GM18499 (cell line): ENCODE measurements at regions not wholly inside any gene's neighbourhood (a gene's known extent, or its start where the extent isn't known, plus 50 kb on each side); places are given as distances from the start of the nearest gene placed in this dataset.
"Not testable (repeated sequence)": the region's sequence is repeated elsewhere in the genome, so short reads cannot be mapped to it uniquely, and the experiment has no call there.

Experiments
- ATAC-seq: cut with Tn5 transposase; IDR thresholded peaks from one replicate; pipeline ENCODE4 v1.9.1; 2021; ENCODE audit warnings: moderate number of reproducible peaks; ENCODE audit not compliant: insufficient read depth, unreplicated experiment

DNA sequence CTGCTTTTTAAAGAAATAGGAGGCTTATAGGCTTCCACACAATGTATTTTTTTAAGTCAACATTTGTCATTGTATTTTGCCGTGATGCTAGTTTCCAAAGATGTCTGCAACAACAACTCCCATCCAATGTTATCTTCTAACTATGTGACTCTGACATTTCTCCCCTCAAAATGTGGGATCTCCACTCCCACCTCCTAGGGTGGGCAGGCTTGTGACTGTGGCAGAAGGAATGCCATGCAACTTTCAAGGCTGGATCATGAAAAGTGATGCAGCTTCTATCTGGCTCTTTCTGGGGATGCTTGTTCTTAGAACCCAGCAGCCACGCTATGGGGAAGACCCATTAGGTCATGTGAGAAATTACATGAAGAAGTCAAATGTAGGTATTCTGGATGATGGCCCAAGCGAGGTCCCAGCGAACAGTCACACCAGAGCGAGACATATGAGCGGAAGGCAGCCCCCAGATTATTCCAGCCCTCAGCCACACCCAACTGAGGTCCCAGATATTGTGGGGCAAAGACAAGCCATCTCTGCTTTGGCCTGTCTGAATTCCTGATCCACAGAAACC lies 124.3 kb downstream of the BDH1 start:
- ATAC-seq: no peak

DNA sequence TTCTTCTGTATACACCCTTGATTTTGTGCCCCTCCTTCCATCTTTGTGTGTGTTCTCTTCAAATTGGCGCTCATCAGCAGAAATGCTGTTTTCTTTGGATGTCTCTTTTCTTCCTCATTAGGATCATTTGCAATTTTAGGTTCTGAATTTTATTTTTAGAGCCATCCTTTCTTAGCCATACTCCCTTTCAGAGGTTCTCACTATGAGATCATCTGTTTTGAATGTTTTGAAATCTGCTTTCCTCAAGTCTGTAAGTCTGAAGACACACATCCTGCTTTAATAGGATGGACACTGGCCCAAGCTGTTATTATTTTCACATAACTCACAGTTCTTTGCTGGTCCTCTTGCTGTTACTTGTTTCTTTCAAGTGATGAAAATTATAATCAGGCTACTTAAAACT lies 124.8 kb downstream of the BDH1 start:
- ATAC-seq: no peak

DNA sequence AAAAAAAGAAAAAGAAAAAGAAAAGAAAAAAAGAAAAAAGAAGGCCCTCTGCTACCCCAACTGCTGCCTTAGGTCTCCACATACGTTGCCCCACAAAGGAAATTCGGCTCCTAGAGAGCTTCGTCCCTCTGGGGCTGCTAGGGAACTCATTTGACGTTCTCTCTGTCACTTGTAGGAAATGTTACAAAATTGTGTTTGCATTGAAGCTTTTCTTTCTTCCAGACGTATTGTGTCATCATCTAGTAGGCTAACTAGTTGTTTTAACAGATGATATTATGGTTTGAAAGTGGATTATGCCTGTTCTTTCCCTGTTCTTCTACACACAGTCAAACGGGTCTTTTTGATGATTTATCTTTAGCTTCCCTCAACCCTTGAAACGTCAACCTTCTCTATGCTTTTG lies 125.3 kb downstream of the BDH1 start:
- ATAC-seq: no peak

DNA sequence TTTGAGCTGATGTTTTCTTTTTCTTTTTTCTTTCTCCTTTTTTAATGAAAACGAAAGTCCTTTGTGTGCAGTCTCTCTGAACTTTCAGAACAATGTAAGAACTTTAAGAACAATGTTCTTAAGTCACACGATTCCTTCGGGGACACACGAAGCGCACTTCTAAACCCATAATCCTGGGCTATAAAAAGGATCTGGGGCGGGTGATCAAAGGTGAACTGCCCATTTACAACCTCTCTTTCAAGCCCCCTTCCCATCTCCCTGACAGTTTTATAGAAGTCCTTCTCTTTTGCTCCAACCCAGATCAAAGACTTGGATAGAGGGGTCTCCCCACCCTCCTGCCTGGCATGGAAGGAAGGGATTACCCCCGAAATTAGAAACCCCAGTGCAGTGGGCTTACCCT lies 126.8 kb downstream of the BDH1 start:
- ATAC-seq: no peak

DNA sequence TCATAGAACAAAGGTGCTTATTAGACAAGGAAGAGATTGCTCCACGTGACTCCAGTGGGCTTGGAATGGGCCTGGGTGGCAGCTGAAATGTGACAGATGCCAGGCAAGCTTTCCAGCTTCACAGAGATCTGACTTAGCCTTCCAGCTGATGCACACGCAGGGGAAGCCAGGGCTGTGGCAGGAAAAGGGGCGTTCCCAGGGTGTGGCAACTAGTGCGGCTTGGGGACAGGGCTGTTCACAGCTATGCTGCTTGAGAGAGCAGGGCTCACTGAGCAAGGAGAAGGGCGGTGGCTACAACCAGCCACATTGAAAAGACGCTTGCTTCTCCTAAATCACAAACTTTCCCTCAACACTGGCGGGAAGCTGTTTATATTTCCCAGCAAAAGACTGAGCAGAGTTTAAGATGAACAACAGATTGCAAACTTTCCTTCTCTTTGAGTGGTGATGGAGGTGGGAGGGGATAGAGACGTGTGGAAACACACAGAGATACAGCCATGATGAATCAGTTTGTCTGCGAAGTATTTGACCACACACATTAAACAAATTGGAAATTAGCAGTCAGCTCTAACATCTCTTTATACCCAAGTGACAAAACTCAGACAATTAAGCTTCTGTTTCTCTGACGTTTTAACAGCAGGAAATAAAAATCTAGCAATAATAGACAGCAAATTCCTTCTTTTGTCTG lies 127.5 kb downstream of the BDH1 start:
- no peak for ATAC-seq

DNA sequence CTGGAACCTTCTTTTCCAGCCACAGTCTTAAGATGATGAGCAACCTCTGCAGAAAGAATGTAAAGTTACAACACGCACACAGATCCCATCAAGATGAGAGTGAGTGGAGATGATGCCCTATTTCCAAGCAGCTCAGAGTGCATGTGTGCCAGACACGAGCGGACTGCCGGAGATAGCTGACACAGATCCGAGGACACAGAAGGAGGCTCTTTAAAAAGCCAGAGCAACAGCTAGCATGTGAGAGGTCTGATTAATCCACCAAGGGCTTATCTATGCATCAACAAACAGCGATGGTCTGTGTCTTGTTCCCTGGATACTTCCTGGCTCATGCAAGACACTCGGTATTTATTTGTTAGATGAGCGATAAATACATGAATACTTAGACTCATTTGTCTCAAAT lies 128.6 kb upstream of the DLG1 start:
- ATAC-seq: no peak

DNA sequence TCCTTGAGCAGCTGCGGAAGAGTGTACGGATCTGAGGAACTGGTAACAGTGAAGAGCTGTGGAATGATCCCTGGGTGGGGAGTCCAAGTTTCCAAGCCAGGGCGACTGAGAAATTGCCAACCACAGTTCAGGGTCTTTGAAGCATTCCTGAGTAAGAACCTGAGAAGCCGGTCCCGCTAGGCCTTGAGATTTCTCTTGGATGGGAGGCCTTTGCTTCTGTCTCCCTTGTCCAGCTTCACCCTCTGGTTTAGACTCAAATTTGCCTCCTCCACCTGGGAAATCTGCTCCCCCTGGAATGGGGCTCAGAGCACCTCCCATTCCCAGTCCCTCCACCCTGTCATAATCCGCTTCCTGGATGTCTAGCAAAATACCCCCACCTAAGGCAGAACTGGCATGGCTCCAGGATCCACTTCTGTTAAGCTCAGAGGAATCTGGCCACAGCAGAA lies 127.7 kb upstream of the DLG1 start:
- no peak for ATAC-seq

DNA sequence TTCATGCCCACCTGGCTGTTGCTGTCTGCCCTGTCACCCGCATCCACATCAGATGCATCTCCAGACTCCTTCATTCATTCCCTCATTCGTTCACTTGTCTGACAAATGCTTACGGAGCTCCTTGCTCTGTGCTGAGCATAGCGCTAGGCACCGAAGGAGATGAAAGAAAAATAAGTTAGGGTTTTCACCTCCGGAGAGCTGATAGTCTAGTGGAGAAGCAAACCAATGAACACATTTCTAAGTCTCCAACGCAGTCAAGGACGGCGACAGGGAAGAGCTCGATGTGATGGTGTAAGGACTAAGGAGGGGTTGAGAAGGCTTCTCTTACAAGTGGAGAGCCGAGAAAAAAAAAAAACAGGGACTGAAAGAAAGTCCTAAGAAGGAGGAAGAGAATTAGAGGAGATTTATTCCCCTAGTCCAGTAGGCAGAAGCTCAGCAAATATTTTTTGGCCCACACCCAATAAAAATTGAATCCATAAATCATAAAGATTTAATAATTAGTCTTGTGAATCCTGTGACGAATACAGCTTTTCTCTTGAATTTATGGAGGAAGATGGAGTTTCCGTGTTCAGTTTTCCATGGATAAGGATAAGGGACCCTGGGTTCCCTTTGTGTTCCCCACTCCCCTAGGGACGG lies 127.2 kb upstream of the DLG1 start:
- ATAC-seq: no peak

DNA sequence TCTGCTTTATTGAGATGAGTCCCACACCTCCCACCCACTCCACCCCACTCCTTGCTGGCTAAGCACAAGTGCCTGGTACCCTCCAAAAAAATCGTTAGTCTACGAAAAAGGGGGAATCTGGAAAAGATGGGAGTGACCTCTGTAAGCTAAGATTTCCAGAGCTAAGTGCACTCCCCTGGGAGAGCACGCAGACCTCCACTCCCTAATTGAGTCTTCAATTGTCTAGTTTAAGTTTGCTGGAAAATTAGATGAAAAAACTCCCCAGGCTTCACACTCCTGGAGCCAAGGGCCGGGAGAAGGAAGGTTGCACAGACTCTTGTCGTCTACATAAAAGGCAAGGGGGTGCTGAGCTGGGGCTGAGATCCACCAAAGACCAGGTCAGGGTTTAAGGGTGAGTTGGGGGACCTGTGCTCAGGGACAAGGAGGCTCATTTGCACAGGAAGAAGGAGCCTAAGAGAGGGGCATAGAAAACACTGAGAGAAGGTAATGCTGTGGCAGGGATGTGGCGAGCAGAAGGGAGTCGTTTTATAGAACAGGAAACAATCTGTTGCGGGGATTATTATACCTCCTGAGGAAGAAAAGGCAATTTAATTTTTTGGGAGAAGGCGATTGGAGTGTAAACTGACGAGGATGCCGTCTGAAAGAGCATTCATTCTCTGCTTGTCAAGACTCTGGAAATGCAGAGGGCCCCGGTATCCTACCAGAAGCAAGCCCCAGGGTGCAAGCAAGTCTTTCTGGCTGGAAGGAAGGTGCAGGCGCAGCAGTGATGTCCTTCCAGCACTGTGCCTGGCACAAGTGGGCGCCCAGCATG lies 126.5 kb upstream of the DLG1 start:
- ATAC-seq: no peak

DNA sequence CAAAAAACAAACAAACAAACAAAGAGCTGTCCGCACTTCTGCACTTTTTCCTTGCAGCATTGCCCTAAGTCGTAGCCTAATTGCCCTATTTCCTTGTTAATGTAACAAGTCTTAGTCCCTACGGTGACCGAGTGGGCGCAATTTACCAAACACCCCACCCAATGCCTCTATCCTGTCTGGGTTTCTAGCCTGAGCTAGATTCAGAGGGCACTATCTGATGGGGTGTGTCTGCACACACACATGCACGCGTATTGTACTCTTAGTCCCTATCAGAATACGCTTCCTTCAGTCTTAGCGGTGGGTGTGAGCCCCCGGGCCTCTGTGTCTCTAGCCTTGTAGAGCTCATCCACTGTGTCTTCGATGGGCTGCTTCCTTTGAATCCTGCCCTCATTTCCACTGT lies 125.9 kb upstream of the DLG1 start:
- no peak for ATAC-seq

DNA sequence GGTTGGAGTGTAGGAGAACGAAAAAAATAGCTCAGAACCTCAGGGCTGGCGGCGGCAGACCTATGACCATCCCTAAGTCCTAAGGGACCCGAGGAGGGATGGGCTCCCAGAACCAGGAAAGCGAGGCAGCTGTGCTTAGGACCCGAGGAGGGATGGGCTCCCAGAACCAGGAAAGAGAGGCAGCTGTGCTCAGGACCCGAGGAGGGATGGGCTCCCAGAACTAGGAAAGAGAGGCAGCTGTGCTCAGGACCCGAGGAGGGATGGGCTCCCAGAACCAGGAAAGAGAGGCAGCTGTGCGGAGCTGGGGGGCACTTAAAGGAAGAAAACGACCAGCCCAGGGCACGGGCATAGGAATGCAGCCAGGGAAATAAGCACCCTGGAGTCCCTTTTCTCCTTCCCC lies 125.0 kb upstream of the DLG1 start:
- ATAC-seq: no peak

DNA sequence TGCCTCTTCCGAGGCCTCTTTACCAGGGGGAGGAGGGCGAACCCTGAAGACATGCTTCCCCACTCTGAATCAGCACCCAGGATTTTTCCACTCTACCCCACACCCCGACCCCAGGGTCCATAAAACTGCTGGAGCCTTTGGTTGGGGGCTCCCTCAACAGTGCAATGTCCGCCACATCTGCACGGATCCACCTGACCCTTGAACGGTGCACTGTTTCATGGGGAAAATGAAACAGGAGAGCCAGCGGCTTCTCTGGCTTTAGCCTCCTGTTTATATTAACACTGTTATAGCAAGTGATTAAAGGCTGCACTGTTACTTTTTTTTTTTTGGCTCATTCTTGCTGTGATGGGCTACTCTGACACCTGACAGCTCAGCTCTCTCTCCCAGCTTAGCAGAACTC lies 124.1 kb upstream of the DLG1 start:
- ATAC-seq: no peak

DNA sequence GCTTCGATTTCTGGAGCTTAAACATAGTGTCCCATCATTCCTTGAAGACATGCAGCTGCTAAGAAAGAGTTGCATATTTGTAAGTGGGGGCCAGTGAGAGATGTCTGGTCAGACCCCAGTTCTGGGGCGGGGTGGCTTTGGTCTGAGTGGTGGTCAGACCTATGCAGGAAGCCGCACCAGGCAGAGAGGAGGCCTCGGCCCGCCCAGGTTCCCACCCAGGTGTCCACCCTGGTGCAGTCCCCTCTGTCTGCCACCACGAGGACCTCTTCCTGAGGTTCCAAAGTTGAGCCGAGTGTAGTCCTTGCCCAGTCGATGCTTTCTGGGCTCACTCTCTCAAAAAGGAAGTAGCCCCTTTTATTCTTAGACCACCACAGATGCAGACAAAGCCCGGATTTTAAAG lies 122.6 kb upstream of the DLG1 start:
- ATAC-seq: no peak

DNA sequence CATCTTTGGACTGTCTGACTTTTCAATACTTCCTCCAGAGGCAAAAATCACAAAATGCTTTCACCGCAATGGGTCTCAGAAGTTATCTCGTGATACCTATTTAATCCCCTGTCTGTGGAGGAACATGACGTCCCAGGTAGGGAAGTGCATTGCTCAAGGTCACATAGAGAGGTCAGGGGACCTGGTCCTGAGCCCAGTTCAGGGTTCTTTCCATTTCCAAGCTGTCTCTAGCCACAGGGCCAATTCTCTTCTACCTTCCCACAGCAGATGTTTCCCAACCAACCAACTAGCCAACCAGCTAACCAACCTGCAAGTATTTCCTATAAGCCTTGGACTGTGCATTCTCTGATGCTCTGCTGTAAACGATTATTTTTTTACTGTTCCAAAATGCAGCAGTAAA lies 122.2 kb upstream of the DLG1 start:
- ATAC-seq: no peak

DNA sequence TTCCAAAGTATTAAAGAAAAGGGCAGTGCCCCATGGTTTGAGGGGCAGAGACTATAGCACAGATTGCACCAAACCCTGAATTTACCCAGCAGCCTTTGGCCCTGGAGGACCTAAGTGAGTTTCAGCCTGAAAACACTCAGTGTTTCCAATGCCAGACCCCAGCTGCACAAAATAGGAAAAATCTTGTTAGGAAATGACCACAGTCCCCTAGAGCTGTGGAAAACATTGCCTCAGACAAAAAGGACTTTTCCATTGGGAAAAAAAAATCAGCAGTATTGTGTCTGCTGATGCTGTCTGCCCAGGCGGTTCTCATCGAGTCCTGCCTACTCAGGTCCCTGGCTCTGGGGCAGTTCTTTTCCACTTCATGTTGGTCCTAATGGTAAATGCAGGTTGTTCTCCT lies 121.7 kb upstream of the DLG1 start:
- no peak for ATAC-seq

DNA sequence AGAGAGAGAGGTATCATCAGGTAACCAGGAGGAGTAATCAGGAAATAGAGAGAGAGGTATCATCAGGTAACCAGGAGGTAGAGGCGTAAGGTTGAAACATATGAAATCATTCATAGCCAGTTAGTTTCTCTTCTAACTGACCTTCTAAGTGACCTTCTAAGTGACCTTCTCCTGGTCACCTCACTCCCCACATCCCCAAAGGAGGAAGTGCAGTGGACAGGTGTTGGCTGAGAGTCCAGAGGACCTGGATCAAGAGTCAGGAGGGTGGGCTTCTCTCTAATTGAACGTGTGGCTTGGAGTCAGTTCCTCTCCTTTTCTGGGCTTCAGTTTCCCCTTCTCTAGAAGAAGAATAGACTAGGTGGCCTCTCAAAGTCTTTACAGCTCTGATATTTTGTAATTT lies 121.3 kb upstream of the DLG1 start:
- no peak for ATAC-seq

DNA sequence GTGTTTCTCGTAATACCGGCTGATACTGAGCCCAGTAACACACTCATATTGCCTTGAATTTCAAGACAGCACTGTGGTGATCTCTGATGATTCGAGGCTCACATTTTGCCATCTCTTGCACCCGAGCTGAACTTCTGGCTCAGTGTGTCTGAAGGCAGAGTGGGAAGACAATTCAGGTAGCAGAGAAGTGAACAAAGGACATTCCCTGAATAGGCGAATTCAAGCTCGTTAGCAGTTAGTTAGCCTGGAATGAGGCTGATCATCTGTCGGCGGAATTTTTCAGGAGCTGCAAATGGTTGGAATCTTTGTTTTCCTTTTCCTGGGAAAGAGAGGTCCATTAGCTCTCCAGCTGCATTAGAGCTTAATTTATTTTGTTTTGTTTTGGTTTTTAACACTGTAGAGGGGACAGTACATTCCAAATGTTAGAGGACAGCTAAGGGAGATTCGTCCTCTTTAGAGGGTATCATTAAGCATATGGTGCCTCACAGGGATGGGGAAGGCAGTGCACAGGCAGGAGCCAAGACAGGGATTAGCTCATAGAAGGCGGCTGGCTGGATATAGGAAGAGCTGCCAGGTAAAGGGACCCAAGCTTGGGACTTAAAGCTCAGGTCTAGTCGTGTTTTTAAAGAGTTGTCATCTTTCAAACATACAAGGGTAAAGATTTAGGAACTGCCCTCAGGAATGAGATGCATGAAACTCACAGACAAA lies 119.7 kb upstream of the DLG1 start:
- ATAC-seq: no peak

DNA sequence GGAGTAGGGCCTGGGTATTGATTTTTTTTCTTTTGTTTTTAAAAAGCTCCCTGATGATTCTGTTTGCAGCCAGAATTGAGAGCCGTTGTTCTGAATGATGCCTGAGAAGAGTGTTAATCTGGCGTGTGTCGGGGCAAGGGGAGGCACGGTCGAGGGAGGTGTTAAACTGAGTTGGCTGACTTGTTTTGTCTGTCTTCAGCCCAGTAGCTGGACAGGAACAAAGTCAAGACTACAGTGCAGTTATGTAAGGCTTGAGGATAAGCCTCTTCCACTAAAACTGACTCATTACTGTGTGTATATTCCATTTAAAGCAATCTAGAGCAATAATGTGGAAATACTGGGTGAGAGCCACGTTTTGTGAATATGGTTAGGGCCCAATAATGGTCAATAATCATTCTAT lies 119.0 kb upstream of the DLG1 start:
- no peak for ATAC-seq

DNA sequence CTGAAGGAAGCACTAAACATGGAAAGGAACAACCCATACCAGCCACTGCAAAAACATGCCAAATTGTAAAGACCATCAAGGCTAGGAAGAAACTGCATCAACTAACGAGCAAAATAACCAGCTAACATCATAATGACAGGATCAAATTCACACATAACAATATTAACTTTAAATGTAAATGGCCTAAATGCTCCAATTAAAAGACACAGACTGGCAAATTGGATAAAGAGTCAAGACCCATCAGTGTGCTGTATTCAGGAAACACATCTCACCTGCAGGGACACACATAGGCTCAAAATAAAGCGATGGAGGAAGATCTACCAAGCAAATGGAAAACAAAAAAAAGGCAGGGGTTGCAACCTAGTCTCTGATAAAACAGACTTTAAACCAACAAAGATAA lies 113.5 kb upstream of the DLG1 start:
- ATAC-seq: not testable (repeated sequence)

DNA sequence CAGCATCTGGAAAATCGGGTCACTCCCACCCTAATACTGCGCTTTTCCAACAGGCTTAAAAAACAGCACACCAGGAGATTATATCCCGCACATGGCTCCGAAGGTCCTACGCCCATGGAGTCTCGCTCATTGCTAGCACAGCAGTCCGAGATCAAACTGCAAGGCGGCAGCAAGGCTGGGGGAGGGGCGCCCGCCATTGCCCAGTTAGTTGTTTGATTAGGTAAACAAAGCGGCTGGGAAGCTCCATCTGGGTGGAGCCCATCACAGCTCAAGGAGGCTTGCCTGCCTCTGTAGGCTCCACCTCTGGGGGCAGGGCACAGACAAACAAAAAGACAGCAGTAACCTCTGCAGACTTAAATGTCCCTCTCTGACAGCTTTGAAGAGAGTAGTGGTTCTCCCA lies 111.8 kb upstream of the DLG1 start:
- ATAC-seq: not testable (repeated sequence)
